ENCODE measurements at regions not wholly inside any gene's neighbourhood (a gene's known extent, or its start where the extent isn't known, plus 50 kb on each side); places are given as distances from the start of the nearest gene placed in this dataset.
"Not testable (repeated sequence)": the region's sequence is repeated elsewhere in the genome, so short reads cannot be mapped to it uniquely, and the experiment has no call there.

GRCh38 chrY:18599606-18600005 lies 53.1 kb downstream of the HSFY1 start:
- H3K9me3 ChIP-seq; H3K27ac ChIP-seq; intact Hi-C loops (cut with DNase I; ENCODE audit: low total_unique reads); H3K4me3 ChIP-seq; DNase-seq; H3K27me3 ChIP-seq; H3K36me3 ChIP-seq (ENCODE audit: low read depth, missing control alignments); H3K4me1 ChIP-seq: not testable (repeated sequence)
- WGBS, 2 donors, result no CpG with 5 or more reads among the region's 5 CpGs

- H3K36me3 ChIP-seq (ENCODE audit: low read depth, missing control alignments); intact Hi-C loops (cut with DNase I; ENCODE audit: low total_unique reads); H3K27ac ChIP-seq; H3K4me3 ChIP-seq; H3K27me3 ChIP-seq; DNase-seq; H3K4me1 ChIP-seq; H3K9me3 ChIP-seq: not testable (repeated sequence)
- WGBS, 2 donors, result no CpG with 5 or more reads among the region's 2 CpGs
These were observed 54.8 kb downstream of the HSFY1 start for GRCh38 chrY:18601287-18601686.

DNA sequence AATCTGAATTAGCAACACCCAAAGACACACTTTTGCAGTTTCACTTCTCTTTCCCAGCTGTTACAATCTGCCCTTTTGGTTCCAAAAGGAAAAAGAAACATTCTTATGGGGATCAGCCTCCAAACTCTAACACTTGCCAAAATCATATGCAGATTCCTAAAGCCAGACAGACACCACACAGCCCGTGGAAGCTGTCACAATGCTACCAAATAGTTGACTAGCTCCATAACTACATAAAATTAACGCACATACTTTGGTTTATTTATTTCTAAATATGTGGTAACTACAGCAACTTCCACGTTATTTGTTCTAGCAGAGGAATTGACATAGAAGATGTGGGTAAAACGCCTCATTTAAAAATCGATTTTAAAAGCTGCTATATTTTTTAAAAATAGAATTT lies 59.7 kb downstream of the HSFY1 start:
- H3K4me1 ChIP-seq; DNase-seq; H3K27ac ChIP-seq; H3K36me3 ChIP-seq (ENCODE audit: low read depth, missing control alignments); H3K9me3 ChIP-seq; intact Hi-C loops (cut with DNase I; ENCODE audit: low total_unique reads); H3K27me3 ChIP-seq; H3K4me3 ChIP-seq: not testable (repeated sequence)
- WGBS, 2 donors, result no CpG with 5 or more reads among the region's 5 CpGs

DNA sequence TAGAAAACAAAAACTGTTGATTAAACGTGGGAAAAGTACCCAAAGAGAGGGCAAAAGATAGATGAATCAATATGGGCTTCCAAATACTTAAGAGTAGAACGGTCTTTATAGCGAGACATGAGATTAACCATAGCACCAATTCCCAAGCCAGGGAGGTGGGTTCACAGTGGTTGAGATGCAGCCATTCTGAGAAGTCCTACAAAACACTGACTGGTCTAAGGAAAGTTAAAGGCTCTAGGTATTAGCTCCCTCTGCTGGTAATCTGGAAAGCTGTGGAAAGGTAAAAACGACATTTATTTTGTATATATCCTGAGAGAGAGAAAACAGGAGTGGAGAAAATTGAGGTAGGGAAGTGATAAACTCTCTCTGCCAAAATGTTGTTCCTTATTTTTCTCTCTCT lies 61.7 kb downstream of the HSFY1 start:
- H3K27ac ChIP-seq; H3K27me3 ChIP-seq; H3K4me3 ChIP-seq; DNase-seq; intact Hi-C loops (cut with DNase I; ENCODE audit: low total_unique reads); H3K36me3 ChIP-seq (ENCODE audit: low read depth, missing control alignments); H3K9me3 ChIP-seq; H3K4me1 ChIP-seq: not testable (repeated sequence)
- no CpG with 5 or more reads among the region's 4 CpGs for WGBS, 2 donors

DNA sequence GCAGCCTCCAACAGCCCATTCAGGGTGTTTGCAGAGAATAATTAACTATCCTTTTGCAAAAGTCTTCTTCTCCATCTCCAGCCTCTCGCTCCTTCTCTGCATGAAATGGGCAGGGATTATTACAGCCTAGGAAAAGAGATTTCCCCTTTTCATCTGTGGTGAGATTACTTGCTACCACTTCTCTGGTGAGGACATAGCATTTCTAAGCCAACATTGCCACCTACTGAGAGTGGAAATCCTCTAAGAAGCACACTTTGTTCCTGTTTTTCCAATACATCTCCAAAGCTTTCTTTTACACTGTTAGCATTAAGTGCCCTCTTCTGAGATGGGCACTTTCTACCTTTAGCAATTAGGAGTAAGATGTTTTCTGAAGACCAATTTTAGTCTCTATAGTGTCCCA lies 69.3 kb downstream of the HSFY1 start:
- H3K4me3 ChIP-seq; H3K4me1 ChIP-seq; H3K27me3 ChIP-seq; intact Hi-C loops (cut with DNase I; ENCODE audit: low total_unique reads); DNase-seq; H3K27ac ChIP-seq; H3K36me3 ChIP-seq (ENCODE audit: low read depth, missing control alignments); H3K9me3 ChIP-seq: not testable (repeated sequence)
- WGBS, 2 donors, result no CpG with 5 or more reads among the region's 1 CpG

- H3K36me3 ChIP-seq (ENCODE audit: low read depth, missing control alignments); DNase-seq; H3K27ac ChIP-seq; intact Hi-C loops (cut with DNase I; ENCODE audit: low total_unique reads); H3K27me3 ChIP-seq; H3K4me1 ChIP-seq; H3K4me3 ChIP-seq; H3K9me3 ChIP-seq: not testable (repeated sequence)
- WGBS, 2 donors, result no CpG with 5 or more reads among the region's 9 CpGs
These were observed 83.4 kb downstream of the HSFY1 start for GRCh38 chrY:18629805-18630516.

- H3K36me3 ChIP-seq (ENCODE audit: low read depth, missing control alignments); DNase-seq; H3K27me3 ChIP-seq; H3K4me3 ChIP-seq; H3K4me1 ChIP-seq; H3K9me3 ChIP-seq; intact Hi-C loops (cut with DNase I; ENCODE audit: low total_unique reads); H3K27ac ChIP-seq: not testable (repeated sequence)
- WGBS, 2 donors, result no CpG with 5 or more reads among the region's 3 CpGs
These were observed 84.1 kb downstream of the HSFY1 start for GRCh38 chrY:18630571-18630970.

DNA sequence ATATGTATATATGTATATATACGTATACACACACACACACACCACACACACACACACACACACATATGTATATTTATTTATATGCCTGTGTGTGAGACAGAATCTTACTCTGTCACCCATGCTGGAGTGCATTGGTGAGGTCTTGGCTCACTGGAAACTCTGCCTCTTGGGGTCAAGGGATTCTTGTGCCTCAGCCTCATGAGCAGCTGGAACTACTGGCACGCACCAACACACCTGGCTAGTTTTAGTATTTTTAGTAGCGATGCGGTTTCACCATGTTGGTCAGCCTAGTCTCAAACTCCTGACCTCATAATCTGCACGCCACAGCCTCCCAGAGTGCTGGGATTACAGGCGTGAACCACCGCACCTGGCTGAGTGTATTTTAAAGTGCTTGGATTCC lies 85.1 kb downstream of the HSFY1 start:
- DNase-seq; H3K9me3 ChIP-seq; H3K36me3 ChIP-seq (ENCODE audit: low read depth, missing control alignments); H3K27me3 ChIP-seq; intact Hi-C loops (cut with DNase I; ENCODE audit: low total_unique reads); H3K4me1 ChIP-seq; H3K27ac ChIP-seq; H3K4me3 ChIP-seq: not testable (repeated sequence)
- no CpG with 5 or more reads among the region's 7 CpGs for WGBS, 2 donors

DNA sequence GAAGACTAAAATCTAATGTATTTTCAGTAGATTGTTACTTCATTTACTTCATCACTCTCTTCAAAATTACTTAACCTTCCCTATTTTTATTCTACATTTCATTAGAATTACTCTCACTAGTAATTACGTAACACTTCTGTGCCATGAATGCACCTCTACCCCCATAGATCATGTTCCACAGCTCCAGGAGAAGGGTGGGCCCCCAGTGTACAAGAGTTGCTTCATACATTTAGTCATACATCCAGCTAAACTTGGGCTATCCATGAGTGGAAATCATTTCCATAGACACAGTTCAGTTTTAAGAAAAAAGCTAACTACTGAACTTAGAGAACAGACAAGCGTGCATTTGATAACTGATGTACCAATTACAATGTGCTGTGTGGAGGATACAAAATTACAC lies 104.2 kb downstream of the HSFY1 start:
- no peak for DNase-seq
- WGBS, 2 donors, result 69 to 78% methylated on average over 2 of the region's 2 CpGs
- Histone ChIP-seq H3K36me3 (ENCODE audit: low read depth, missing control alignments) (no peaks in the 10 kb centered on the region), H3K4me1 (no peaks in the 10 kb centered on the region), H3K4me3 (no peak overlapping the region), H3K27me3 (no peaks in the 10 kb centered on the region), H3K9me3 (no peaks in the 10 kb centered on the region), H3K27ac (no peak overlapping the region)
- TF ChIP-seq, protein P1, sequence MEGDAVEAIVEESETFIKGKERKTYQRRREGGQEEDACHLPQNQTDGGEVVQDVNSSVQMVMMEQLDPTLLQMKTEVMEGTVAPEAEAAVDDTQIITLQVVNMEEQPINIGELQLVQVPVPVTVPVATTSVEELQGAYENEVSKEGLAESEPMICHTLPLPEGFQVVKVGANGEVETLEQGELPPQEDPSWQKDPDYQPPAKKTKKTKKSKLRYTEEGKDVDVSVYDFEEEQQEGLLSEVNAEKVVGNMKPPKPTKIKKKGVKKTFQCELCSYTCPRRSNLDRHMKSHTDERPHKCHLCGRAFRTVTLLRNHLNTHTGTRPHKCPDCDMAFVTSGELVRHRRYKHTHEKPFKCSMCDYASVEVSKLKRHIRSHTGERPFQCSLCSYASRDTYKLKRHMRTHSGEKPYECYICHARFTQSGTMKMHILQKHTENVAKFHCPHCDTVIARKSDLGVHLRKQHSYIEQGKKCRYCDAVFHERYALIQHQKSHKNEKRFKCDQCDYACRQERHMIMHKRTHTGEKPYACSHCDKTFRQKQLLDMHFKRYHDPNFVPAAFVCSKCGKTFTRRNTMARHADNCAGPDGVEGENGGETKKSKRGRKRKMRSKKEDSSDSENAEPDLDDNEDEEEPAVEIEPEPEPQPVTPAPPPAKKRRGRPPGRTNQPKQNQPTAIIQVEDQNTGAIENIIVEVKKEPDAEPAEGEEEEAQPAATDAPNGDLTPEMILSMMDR (IDR thresholded peaks at IDR 0.05), result no peak
- no peak for TF ChIP-seq POLR2A (IDR thresholded peaks at IDR 0.05)
- intact Hi-C loops (cut with DNase I; ENCODE audit: low total_unique reads), result no loop called here

All from testis (tissue), 2 donors.